ENCODE measurements at regions not wholly inside any gene's neighbourhood (a gene's known extent, or its start where the extent isn't known, plus 50 kb on each side); places are given as distances from the start of the nearest gene placed in this dataset.

GRCh38 chr5:164735334-164735733 lies 1229.9 kb downstream of the MAT2B start:
- TF ChIP-seq ZFP3 (CRISPR knock-in tag; IDR thresholded peaks at IDR 0.05) (no peak), TCF4 (CRISPR knock-in tag; IDR thresholded peaks at IDR 0.05; ENCODE audit: borderline replicate concordance) (no peak), SNAI2 (CRISPR knock-in tag; IDR thresholded peaks at IDR 0.05) (no peak), GLIS3 (CRISPR knock-in tag; IDR thresholded peaks at IDR 0.05) (no peak), ISL1 (CRISPR knock-in tag; IDR thresholded peaks at IDR 0.05) (no peak), ZC3H10 (CRISPR knock-in tag; IDR thresholded peaks at IDR 0.05) (no peak), ARNTL (CRISPR knock-in tag; IDR thresholded peaks at IDR 0.05; ENCODE audit: borderline replicate concordance, low read depth) (no peak), OSR1 (CRISPR knock-in tag; IDR thresholded peaks at IDR 0.05) (no peak)

All from SK-N-SH treated with all-trans-retinoic acid at 6 μM for 48 hours (cell line).